Endothelial cell (in vitro differentiated cells): ENCODE measurements at regions not wholly inside any gene's neighbourhood (a gene's known extent, or its start where the extent isn't known, plus 50 kb on each side); places are given as distances from the start of the nearest gene placed in this dataset.

Experiments
- DNase-seq: peaks from one replicate; pipeline ENCODE4 v3.0.0; 2021; ENCODE audit warnings: low spot score
- H3K27ac Mint-ChIP-seq: one replicate; pipeline ENCODE4 v1.8.0; 2021; ENCODE audit warnings: mixed read lengths, inconsistent platforms; ENCODE audit not compliant: unreplicated experiment
- H3K27me3 Mint-ChIP-seq: one replicate; pipeline ENCODE4 v1.8.0; 2021; ENCODE audit warnings: mild to moderate bottlenecking, moderate library complexity, mixed read lengths, inconsistent platforms; ENCODE audit not compliant: unreplicated experiment
- H3K36me3 Mint-ChIP-seq: one replicate; pipeline ENCODE4 v1.8.0; 2021; ENCODE audit warnings: mild to moderate bottlenecking, low read depth, mixed read lengths, inconsistent platforms; ENCODE audit not compliant: unreplicated experiment
- H3K4me1 Mint-ChIP-seq: one replicate; pipeline ENCODE4 v1.8.0; 2021; ENCODE audit warnings: mild to moderate bottlenecking, mixed read lengths, inconsistent platforms; ENCODE audit not compliant: unreplicated experiment
- H3K4me3 Mint-ChIP-seq: one replicate; pipeline ENCODE4 v1.8.0; 2021; ENCODE audit warnings: mild to moderate bottlenecking, mixed read lengths, inconsistent platforms; ENCODE audit not compliant: unreplicated experiment
- H3K9me3 Mint-ChIP-seq: one replicate; pipeline ENCODE4 v1.8.0; 2021; ENCODE audit warnings: mixed read lengths, inconsistent platforms; ENCODE audit not compliant: unreplicated experiment
- CTCF ChIP-seq: fragments of 200-600 bp; sonication (generic); IDR thresholded peaks from one replicate; pipeline ENCODE4 v1.5.0; 2021; ENCODE audit warnings: antibody characterized with exemption; ENCODE audit not compliant: unreplicated experiment

GRCh38 chr20:60931696-60932095 is 320.4 kb upstream of the CDH4 start:
- H3K27me3 Mint-ChIP-seq = peaks cover 4% of the 10 kb centered on the region
- H3K4me3 Mint-ChIP-seq = no peak overlapping the region
- H3K4me1 Mint-ChIP-seq = no peaks in the 10 kb centered on the region
- H3K27ac Mint-ChIP-seq = no peak overlapping the region
- no peak for TF ChIP-seq CTCF
- H3K9me3 Mint-ChIP-seq = no peaks in the 10 kb centered on the region
- no peaks in the 10 kb centered on the region for H3K36me3 Mint-ChIP-seq
- no peak for DNase-seq

DNA sequence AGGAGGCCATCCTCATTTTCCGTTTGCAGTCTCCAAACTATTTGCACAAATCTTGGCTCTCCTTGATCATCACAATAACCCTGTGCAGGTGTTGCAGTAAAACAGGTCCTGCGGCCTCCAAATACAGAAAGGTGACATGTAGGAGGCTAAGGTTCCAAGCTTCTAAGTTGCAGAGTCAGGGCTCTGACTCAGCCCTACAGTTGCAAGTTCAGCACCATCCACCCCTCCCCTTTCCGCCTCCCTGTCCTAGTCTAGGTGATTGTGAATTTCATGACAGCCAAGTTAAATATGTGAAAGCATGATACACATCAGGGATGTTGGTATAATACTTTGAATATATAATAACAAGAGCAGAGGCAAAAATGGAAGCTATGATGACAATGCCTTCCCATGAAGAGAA is 317.3 kb upstream of the CDH4 start:
- H3K9me3 Mint-ChIP-seq = no peaks in the 10 kb centered on the region
- TF ChIP-seq CTCF = no peak
- H3K27me3 Mint-ChIP-seq = peaks cover 4% of the 10 kb centered on the region

GRCh38 chr20:60935971-60936370 is 316.1 kb upstream of the CDH4 start:
- no peak overlapping the region for H3K4me3 Mint-ChIP-seq
- no peak for DNase-seq
- H3K36me3 Mint-ChIP-seq = no peaks in the 10 kb centered on the region
- H3K9me3 Mint-ChIP-seq = no peaks in the 10 kb centered on the region
- no peak for TF ChIP-seq CTCF
- H3K27me3 Mint-ChIP-seq = no peaks in the 10 kb centered on the region
- no peak overlapping the region for H3K27ac Mint-ChIP-seq
- no peaks in the 10 kb centered on the region for H3K4me1 Mint-ChIP-seq

More for the DNA sequence above, 317.3 kb upstream of the CDH4 start:
- Mint-ChIP-seq H3K36me3 (no peaks in the 10 kb centered on the region), H3K27ac (no peak overlapping the region), H3K4me1 (no peaks in the 10 kb centered on the region), H3K4me3 (no peak overlapping the region)
- DNase-seq = no peak

- Mint-ChIP-seq H3K4me1 (no peaks in the 10 kb centered on the region), H3K36me3 (no peaks in the 10 kb centered on the region), H3K27ac (no peak overlapping the region), H3K4me3 (no peak overlapping the region), H3K27me3 (no peaks in the 10 kb centered on the region), H3K9me3 (no peaks in the 10 kb centered on the region)
- no peak for TF ChIP-seq CTCF
- DNase-seq = no peak
Measured at GRCh38 chr20:60937585-60937984, 314.5 kb upstream of the CDH4 start.

- H3K36me3 Mint-ChIP-seq = no peaks in the 10 kb centered on the region
- no peaks in the 10 kb centered on the region for H3K4me1 Mint-ChIP-seq
- H3K27me3 Mint-ChIP-seq = peaks cover 1% of the 10 kb centered on the region
- TF ChIP-seq CTCF = no peak
- no peak overlapping the region for H3K4me3 Mint-ChIP-seq
- no peak overlapping the region for H3K27ac Mint-ChIP-seq
- no peak for DNase-seq
- H3K9me3 Mint-ChIP-seq = peaks cover 4% of the 10 kb centered on the region
Measured at GRCh38 chr20:60941379-60941778, 310.7 kb upstream of the CDH4 start.
